ENCODE measurements at regions not wholly inside any gene's neighbourhood (a gene's known extent, or its start where the extent isn't known, plus 50 kb on each side); places are given as distances from the start of the nearest gene placed in this dataset.

DNA sequence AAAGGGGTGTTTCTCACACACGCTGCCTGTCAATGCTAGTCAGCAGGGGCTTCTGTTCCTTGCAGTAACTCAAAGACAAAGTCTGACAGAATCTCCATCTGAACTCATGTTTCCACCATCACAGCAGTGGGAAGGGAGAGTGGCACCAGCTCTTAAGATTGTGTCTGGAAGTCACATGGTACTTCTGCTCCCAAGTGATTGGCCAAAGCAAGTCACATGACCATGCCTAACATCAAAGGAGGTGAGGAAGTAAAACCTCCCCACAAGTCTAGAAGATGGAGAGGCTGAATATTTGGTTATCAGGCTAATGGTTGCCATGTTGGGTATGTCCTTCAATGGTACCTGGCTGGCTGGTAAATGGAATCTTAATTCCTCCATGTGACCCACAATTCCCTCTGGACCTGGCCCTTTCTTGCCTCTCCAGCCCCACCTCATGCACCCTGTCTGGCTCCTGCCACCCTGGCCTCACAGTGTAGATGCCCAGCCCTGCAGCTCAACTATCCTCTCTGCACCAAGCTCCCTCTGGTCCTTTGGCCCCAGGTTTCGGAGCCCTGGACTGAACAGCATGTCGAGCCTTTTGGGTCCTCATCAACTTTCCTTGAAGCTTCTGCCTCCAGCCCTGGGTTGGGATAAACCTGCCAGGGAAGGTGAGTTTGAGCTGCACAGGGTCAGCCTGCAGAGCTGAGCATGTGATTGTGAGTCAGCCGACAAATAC lies 51.0 kb upstream of the PMEPA1 start:
- no peak for TF ChIP-seq TAF1 (IDR thresholded peaks at IDR 0.05; ENCODE audit: borderline replicate concordance, insufficient read depth, low read length)
- TF ChIP-seq POLR2AphosphoS5 (IDR thresholded peaks at IDR 0.05; ENCODE audit: low read depth, low read length) = no peak
- TF ChIP-seq FOXP2 (optimal IDR thresholded peaks at IDR 0.05; ENCODE audit: borderline replicate concordance, extremely low read depth, extremely low read length, insufficient read depth) = no peak
- TF ChIP-seq SIN3A (IDR thresholded peaks at IDR 0.05; ENCODE audit: borderline replicate concordance, insufficient read depth, low read length) = no peak
- TF ChIP-seq, protein P1, sequence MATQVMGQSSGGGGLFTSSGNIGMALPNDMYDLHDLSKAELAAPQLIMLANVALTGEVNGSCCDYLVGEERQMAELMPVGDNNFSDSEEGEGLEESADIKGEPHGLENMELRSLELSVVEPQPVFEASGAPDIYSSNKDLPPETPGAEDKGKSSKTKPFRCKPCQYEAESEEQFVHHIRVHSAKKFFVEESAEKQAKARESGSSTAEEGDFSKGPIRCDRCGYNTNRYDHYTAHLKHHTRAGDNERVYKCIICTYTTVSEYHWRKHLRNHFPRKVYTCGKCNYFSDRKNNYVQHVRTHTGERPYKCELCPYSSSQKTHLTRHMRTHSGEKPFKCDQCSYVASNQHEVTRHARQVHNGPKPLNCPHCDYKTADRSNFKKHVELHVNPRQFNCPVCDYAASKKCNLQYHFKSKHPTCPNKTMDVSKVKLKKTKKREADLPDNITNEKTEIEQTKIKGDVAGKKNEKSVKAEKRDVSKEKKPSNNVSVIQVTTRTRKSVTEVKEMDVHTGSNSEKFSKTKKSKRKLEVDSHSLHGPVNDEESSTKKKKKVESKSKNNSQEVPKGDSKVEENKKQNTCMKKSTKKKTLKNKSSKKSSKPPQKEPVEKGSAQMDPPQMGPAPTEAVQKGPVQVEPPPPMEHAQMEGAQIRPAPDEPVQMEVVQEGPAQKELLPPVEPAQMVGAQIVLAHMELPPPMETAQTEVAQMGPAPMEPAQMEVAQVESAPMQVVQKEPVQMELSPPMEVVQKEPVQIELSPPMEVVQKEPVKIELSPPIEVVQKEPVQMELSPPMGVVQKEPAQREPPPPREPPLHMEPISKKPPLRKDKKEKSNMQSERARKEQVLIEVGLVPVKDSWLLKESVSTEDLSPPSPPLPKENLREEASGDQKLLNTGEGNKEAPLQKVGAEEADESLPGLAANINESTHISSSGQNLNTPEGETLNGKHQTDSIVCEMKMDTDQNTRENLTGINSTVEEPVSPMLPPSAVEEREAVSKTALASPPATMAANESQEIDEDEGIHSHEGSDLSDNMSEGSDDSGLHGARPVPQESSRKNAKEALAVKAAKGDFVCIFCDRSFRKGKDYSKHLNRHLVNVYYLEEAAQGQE (IDR thresholded peaks at IDR 0.05; ENCODE audit: insufficient read depth in 1 of 2, low read depth in 2 of 2, low read length in 2 of 2) = no peak

DNA sequence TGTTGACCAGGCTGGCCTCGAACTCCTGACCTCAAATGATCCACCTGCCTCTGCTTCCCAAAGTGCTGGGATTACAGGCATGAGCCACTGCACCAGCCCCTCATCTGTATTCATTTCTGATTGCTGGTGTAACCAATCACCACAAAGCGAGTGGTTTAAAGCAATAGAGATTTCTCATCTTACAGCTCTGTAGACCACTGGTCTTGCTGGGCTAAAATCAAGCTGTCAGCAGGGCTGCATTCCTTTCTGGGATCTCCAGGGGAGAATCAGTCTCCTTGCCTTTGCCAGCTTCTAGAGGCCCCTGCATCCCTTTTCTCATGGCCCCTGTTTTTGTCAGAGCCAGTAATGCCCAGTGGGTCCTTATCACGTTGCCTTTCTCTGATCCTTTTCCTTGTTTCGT lies 49.9 kb upstream of the PMEPA1 start:
- no peak for TF ChIP-seq POLR2AphosphoS5 (IDR thresholded peaks at IDR 0.05; ENCODE audit: low read depth, low read length)
- TF ChIP-seq SIN3A (IDR thresholded peaks at IDR 0.05; ENCODE audit: borderline replicate concordance, insufficient read depth, low read length) = no peak
- TF ChIP-seq TAF1 (IDR thresholded peaks at IDR 0.05; ENCODE audit: borderline replicate concordance, insufficient read depth, low read length) = no peak
